ENCODE measurements at regions not wholly inside any gene's neighbourhood (a gene's known extent, or its start where the extent isn't known, plus 50 kb on each side); places are given as distances from the start of the nearest gene placed in this dataset.

- intact Hi-C loops (cut with DNase I): no loop called here
- Histone ChIP-seq H3K4me3 (no peak overlapping the region), H3K9me3 (no peaks in the 10 kb centered on the region), H3K4me1 (no peaks in the 10 kb centered on the region), H3K27ac (no peak overlapping the region), H3K27me3 (no peaks in the 10 kb centered on the region), H3K36me3 (no peaks in the 10 kb centered on the region)
- 75 to 86% methylated on average over 1 to 4 of the region's 4 CpGs for WGBS, 2 donors
- no peak for TF ChIP-seq POLR2A (IDR thresholded peaks at IDR 0.05)
- TF ChIP-seq CTCF (IDR thresholded peaks at IDR 0.05): no peak
- DNase-seq: no peak
These were observed 1591.4 kb downstream of the REEP3 start for GRCh38 chr10:65112573-65112972.

DNA sequence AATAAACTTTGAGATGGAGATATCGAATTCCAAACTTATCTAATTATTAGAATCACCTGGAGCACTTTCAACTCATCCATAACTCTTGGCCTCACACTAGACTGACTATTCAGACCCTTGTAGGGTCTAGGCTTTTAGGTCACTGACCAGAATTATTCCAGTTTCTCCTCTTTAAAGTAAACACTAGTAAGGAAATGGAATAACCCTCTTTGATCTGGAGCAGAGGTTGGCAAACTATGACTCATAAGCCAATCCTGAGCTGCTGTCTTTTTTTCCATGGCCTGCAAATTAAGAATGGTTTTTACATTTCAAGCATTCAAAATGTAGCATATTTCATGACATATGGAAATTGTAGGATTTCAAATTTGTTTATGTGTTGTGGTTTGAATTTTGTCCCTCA, 1601.9 kb downstream of the REEP3 start:
- Histone ChIP-seq H3K4me1 (no peaks in the 10 kb centered on the region), H3K36me3 (no peaks in the 10 kb centered on the region), H3K4me3 (no peak overlapping the region), H3K9me3 (no peaks in the 10 kb centered on the region), H3K27me3 (no peaks in the 10 kb centered on the region), H3K27ac (no peak overlapping the region)
- DNase-seq: no peak
- 38 to 43% methylated on average over 1 of the region's 1 CpG for WGBS, 2 donors
- TF ChIP-seq POLR2A (IDR thresholded peaks at IDR 0.05) (no peak), CTCF (IDR thresholded peaks at IDR 0.05) (no peak)
- intact Hi-C loops (cut with DNase I): no loop called here

- TF ChIP-seq CTCF (IDR thresholded peaks at IDR 0.05): no peak
- TF ChIP-seq POLR2A (IDR thresholded peaks at IDR 0.05): no peak
- H3K27me3 ChIP-seq: no peaks in the 10 kb centered on the region
- H3K36me3 ChIP-seq: no peaks in the 10 kb centered on the region
- H3K4me3 ChIP-seq: no peak overlapping the region
- no peaks in the 10 kb centered on the region for H3K4me1 ChIP-seq
- H3K9me3 ChIP-seq: no peaks in the 10 kb centered on the region
- no peak overlapping the region for H3K27ac ChIP-seq
- no peak for DNase-seq
- 59 to 68% methylated on average over 2 of the region's 2 CpGs for WGBS, 2 donors
- intact Hi-C loops (cut with DNase I): no loop called here
These were observed 1604.0 kb downstream of the REEP3 start for GRCh38 chr10:65125212-65125611.

DNA sequence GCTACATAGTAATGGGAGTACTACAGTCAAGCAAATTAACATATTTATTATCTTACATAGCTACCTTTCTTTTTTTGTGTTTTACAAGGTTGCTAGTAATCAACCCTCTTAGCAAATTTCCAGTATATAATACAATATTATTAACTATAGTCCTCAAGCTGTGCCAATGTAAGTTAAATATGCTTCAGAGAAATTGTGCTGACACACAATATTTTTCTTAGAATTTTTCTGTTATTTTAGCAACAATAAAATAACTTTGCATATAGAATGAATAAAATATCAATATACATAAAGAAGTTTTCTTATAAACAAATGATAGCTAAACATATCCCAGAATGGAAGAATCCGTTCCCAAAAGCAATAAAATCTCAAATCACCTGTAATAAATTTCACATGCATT, 1605.1 kb downstream of the REEP3 start:
- H3K4me3 ChIP-seq: no peak overlapping the region
- no peak overlapping the region for H3K27ac ChIP-seq
- DNase-seq: no peak
- H3K4me1 ChIP-seq: no peaks in the 10 kb centered on the region
- no peaks in the 10 kb centered on the region for H3K36me3 ChIP-seq
- intact Hi-C loops (cut with DNase I): no loop called here
- no peaks in the 10 kb centered on the region for H3K27me3 ChIP-seq
- 73 to 79% methylated on average over 1 of the region's 1 CpG for WGBS, 2 donors
- H3K9me3 ChIP-seq: no peaks in the 10 kb centered on the region
- TF ChIP-seq CTCF (IDR thresholded peaks at IDR 0.05) (no peak), POLR2A (IDR thresholded peaks at IDR 0.05) (no peak)

- no peak for TF ChIP-seq POLR2A (IDR thresholded peaks at IDR 0.05)
- TF ChIP-seq CTCF (IDR thresholded peaks at IDR 0.05): no peak
- H3K4me1 ChIP-seq: no peaks in the 10 kb centered on the region
- intact Hi-C loops (cut with DNase I): no loop called here
- no peak for DNase-seq
- no peaks in the 10 kb centered on the region for H3K36me3 ChIP-seq
- H3K27me3 ChIP-seq: no peaks in the 10 kb centered on the region
- H3K9me3 ChIP-seq: no peaks in the 10 kb centered on the region
- H3K4me3 ChIP-seq: no peak overlapping the region
- H3K27ac ChIP-seq: no peak overlapping the region
- 61 to 72% methylated on average over 2 of the region's 2 CpGs for WGBS, 2 donors
These were observed 1607.1 kb downstream of the REEP3 start for GRCh38 chr10:65128277-65128676.

All from esophagus squamous epithelium (tissue), 5 donors.